Stimulated activated CD4-positive, alpha-beta T cell treated with anti-CD3 and anti-CD28 coated beads, TNF-alpha, amount 100 ng/mL, for 4 hours (primary cell): ENCODE measurements at regions not wholly inside any gene's neighbourhood (a gene's known extent, or its start where the extent isn't known, plus 50 kb on each side); places are given as distances from the start of the nearest gene placed in this dataset.
"Not testable (repeated sequence)": the region's sequence is repeated elsewhere in the genome, so short reads cannot be mapped to it uniquely, and the experiment has no call there.

ENCODE experiments used
- DNase-seq, 3 experiments: peaks; one replicate each; pipeline ENCODE4 v3.0.0-alpha.2; 2020; ENCODE audit warnings: low read depth in 3 of 3

- DNase-seq: no peak
These were observed 452.0 kb downstream of the DMAC1 start for GRCh38 chr9:7347556-7347955.

DNA sequence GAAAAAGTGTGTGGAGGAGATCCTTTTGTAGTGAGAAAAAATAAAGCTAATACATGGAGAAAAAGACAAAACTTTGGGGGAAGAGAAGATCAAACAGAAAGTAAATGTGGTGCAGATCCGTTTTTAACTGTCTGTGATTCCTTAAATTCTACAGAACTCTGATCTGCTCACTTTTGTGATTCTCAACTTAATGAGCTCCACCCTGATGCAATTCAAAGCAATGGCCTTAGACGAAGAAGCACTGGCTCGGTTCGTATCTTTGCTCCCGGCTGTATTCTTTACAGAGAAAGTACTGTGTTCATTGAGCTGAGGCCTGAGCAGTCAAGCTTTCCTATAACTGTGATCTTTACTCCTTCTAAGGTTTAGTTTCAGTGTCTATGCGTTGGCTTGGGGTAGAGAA, 453.4 kb downstream of the DMAC1 start:
- DNase-seq: no peak

DNA sequence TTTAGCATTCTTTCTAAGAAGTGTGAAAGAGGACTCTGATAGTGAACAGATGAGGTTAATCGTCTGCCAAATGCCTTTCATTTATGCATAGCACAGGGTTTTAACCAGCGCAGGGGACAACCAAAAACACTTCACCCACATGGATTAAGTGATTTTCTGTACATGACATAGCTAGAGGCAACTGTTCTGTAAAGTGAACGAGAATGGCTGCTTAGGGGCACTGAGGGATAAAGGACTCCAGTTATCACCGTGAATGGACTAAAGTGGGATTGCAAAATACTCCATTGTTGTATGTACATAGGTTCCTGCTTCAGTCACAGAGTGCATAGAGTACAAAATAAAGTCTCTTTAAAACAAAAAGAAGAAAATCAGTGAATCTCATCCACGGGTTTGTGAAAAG, 456.8 kb downstream of the DMAC1 start:
- DNase-seq: no peak

DNA sequence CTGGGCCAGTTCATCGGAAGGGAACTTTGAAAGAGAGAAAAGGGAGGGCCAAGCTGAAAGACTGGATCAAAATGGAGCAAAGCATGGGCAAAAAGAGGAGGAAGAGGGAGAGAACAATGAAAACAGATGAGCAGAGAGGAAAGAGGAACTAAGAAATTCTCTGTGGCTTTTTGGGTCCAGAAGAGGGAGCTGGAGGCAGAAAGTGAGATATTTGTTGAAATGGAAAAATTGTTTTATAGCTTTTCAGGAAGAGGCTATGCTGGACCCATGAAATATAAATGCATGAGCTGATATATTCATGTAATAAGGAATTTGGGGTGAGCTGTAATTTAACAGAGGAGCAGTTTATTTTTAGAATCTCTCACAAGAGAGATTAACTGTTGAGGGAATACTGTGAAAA, 457.3 kb downstream of the DMAC1 start:
- no peak for DNase-seq

DNA sequence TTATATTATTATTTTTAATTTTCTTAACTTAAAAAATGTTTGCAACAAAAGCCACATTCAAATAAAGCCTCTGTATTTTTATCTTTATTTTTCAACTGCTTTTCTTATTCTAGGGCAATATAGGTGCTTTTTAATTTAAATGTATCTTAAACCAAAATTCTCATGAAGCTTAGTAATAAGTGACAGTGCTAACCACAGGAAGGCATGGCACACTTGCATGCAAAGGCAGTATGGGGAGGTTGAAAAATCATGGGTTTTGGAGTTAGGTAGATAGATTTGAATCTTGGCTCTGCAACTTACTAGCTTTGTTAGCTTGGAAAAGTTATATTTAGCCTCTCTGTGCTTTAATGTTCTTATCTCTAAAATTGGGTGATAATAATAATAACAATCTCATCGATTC, 458.0 kb downstream of the DMAC1 start:
- no peak for DNase-seq

GRCh38 chr9:7340451-7340850, 459.1 kb downstream of the DMAC1 start:
- no peak for DNase-seq

DNA sequence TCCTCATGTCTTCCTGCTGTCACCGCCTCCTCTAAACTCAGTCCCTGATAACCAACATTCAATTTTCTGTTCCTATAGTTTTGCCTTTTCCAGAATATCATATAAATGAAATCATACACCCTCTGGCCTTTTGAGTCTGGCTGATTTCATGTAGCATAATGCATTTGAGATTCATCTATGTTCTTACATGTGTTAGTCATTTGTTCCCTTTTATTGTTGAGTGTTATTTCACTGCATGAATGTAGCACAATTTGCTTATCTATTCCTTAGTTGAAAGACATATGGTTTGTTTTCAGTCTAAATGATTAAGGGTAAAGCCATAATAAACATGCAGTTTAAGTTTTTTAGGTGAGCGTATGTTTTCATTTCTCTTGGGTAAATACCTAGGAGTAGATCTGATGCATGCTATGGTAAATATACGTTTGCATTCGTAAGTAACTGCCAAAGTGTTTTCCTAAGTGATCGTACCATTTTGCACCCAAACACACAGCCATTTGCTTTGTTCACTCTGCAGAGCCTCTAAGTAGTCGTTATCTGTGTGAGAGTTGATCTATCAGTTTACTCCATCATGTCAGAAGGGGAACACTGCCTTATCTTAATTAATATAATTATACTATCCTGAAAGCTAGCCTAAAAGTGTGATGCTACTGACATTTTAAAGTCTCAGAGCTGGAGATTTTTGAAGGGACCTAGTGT, 460.8 kb downstream of the DMAC1 start:
- no peak for DNase-seq

DNA sequence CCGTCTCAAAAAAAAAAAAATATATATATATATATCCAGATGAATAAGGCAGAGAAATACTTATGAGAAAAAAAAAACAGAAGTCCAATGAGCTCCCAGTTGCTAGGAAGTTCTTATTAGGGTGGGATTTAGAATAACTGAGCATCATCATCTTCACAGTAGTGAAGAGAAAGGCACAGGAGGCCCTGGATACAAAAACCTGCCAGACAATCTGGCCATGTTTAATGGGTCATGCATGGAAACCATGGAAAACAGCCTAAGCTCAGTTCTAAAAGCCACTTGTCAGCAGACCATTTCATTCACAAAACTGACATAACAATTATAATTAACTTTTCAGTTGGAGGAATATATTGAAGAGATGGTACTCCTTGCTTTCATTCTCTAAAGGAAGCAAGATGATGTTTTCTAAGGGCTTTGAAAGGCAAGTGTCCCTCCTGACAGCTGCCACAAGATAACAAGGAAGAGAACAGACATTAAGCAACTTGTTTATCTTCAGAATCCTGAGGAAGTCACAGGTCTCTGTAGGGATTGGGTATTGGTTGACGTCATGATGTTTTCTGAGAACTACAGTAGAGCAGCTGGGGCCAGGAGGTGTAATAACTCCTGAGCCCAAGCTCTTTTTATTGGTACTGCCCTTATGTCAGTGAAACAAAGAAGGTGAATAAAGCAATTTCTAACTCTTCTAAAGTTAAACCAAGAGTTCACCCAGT, 463.1 kb downstream of the DMAC1 start:
- no peak for DNase-seq

- no peak for DNase-seq
These were observed 465.9 kb downstream of the DMAC1 start for GRCh38 chr9:7333719-7334118.

DNA sequence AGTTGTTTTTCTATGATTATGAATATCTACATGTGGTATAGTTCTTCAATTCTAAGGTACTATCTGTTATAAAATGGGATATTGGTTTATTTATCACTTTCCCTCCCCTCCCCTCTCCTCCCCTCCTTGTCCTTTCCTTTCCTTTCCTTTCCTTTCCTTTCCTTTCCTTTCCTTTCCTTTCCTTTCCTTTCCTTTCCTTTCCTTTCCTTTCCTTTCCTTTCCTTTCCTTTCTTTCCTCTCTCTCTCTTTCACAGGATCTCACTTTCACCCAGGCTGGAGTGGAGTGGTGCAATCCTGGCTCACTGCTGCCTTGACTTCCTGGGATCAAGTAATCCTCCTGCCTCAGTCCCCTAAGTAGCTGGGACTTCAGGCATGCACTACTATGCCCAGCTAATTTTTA, 466.8 kb downstream of the DMAC1 start:
- DNase-seq: no peak

DNA sequence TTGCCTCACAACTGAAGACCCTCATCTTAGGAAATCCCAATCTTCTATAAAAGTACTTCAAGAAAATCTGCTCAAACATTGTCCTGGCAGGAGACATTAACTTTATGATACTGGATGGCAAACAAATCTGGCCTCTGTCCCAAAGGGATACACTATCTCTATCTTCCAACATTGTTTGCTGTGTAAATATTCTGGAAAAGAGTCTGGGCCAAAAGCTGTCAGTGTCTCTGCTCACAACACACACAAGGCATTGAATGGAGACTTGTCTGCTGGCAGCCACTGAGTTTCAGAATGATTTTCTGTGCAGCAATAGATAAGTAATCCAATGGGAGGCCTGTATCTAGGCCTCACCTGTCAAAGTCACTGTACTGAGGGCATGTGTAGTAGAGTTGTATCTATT, 471.1 kb downstream of the DMAC1 start:
- DNase-seq: no peak

DNA sequence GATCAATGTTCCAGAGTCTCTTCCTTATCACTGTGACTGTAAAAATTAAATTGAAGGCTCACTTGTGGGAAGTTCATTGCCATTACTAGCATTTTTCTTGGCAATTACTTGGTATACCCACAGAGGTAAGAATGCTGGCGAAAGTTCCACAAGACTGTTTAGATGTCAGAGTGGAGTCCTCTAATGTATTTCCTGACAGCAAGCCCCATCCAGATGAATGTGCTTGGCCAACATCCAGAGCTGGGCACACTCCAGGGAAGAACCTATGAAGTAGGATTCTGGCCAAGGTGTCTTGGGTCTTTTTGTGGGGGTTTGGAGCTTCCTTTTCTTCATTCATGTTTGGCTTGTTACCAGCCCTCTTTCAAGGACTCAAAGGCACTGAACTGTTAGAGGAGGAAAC, 473.6 kb downstream of the DMAC1 start:
- DNase-seq: no peak

- DNase-seq: no peak
These were observed 475.4 kb downstream of the DMAC1 start for GRCh38 chr9:7324152-7324598.

- DNase-seq: no peak
These were observed 478.7 kb downstream of the DMAC1 start for GRCh38 chr9:7320841-7321240.

DNA sequence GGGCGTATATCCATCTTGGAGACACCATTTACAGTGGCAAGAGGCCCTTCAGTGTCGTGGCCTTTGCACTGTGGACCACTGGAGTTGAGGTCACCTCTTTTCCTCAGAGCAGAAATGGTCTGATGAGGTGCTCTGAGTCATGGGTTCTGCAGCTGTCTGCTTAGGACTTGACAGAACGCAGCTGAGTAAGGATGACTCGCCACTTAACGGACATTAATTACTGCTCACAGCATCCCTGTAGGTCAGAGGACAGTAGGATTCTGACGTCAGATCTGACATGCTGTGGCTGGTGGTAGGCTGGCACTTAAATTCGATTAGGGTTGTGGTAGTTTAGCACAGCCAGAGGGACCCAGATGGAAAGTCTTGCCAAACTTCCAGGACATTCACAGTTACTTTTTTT, 479.4 kb downstream of the DMAC1 start:
- DNase-seq: no peak

GRCh38 chr9:7318920-7319319, 480.7 kb downstream of the DMAC1 start:
- no peak for DNase-seq

GRCh38 chr9:7316967-7317366, 482.6 kb downstream of the DMAC1 start:
- DNase-seq: no peak

GRCh38 chr9:7316166-7316795, 483.3 kb downstream of the DMAC1 start:
- no peak for DNase-seq

GRCh38 chr9:7315746-7316145, 483.8 kb downstream of the DMAC1 start:
- DNase-seq: no peak

DNA sequence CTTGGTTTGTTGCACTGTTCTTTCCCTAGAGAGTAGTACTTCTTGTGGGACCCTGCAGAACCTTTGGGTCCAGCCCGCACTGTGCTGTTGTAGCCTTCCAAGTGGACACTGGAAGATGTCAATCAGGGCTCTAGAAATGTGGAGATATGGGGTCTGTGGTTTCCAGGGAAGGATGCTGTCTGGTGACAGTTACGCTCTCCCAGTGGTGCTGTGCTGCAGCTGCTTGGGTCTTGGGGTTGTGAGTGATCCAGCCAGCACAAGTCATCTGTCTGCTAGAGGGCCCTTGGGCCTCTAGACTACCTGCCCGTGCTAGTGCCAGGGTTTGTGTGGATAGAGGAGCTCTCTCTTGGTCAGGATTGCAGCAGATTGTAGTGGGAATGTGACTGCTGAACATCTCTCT, 484.5 kb downstream of the DMAC1 start:
- DNase-seq: no peak

- DNase-seq: no peak
These were observed 486.2 kb downstream of the DMAC1 start for GRCh38 chr9:7313389-7313788.

GRCh38 chr9:7309051-7309450, 490.5 kb downstream of the DMAC1 start:
- DNase-seq: not testable (repeated sequence)

DNA sequence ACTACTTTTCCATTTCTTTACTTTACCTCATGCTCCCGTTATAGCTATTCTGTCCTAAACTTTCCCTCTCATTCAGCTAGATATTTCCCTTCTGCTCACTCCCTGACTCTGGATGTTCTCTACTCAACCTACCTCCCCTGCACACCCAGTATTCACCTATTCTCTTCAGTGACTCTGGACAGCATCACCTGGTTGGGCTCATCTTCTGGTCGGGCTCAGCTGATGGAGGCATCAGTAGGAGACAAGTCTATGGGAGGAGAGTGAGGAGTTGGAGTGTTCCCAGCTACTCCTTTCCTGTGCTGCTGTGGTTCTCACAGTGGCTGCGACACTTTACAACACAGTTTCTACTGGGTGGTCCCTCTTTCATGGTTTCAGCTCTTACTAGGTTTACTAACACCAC, 493.9 kb downstream of the DMAC1 start:
- no peak for DNase-seq
